ENCODE measurements at regions not wholly inside any gene's neighbourhood (a gene's known extent, or its start where the extent isn't known, plus 50 kb on each side); places are given as distances from the start of the nearest gene placed in this dataset.

GRCh38 chr6:169880516-169880915 lies 129.1 kb downstream of the ERMARD start:
- no peak for DNase-seq (ENCODE audit: low read depth)
- TF ChIP-seq CTCF (conservative IDR thresholded peaks at IDR 0.05; ENCODE audit: low read depth, low read length): no peak

GRCh38 chr6:169869301-169869700 lies 117.9 kb downstream of the ERMARD start:
- TF ChIP-seq CTCF (conservative IDR thresholded peaks at IDR 0.05; ENCODE audit: low read depth, low read length): no peak
- no peak overlapping the region for H3K4me3 ChIP-seq (ENCODE audit: low read length)
- no peak for DNase-seq (ENCODE audit: low read depth)

More at GRCh38 chr6:169880516-169880915, 129.1 kb downstream of the ERMARD start:
- H3K4me3 ChIP-seq (ENCODE audit: low read length): no peak overlapping the region

GRCh38 chr6:169868458-169868857 lies 117.0 kb downstream of the ERMARD start:
- no peak for DNase-seq (ENCODE audit: low read depth)
- no peak overlapping the region for H3K4me3 ChIP-seq (ENCODE audit: low read length)
- no peak for TF ChIP-seq CTCF (conservative IDR thresholded peaks at IDR 0.05; ENCODE audit: low read depth, low read length)

GRCh38 chr6:169867751-169868191 lies 116.3 kb downstream of the ERMARD start:
- TF ChIP-seq CTCF (conservative IDR thresholded peaks at IDR 0.05; ENCODE audit: low read depth, low read length): no peak
- DNase-seq (ENCODE audit: low read depth): no peak
- H3K4me3 ChIP-seq (ENCODE audit: low read length): no peak overlapping the region

- no peak overlapping the region for H3K4me3 ChIP-seq (ENCODE audit: low read length)
- no peak for TF ChIP-seq CTCF (conservative IDR thresholded peaks at IDR 0.05; ENCODE audit: low read depth, low read length)
- DNase-seq (ENCODE audit: low read depth): no peak
Observed at GRCh38 chr6:169866668-169867521, 115.5 kb downstream of the ERMARD start.

- no peak for DNase-seq (ENCODE audit: low read depth)
- H3K4me3 ChIP-seq (ENCODE audit: low read length): no peak overlapping the region
- TF ChIP-seq CTCF (conservative IDR thresholded peaks at IDR 0.05; ENCODE audit: low read depth, low read length): no peak
Observed at GRCh38 chr6:169866140-169866534, 114.7 kb downstream of the ERMARD start.

Measured in retinal pigment epithelial cell (primary cell).